ENCODE measurements at regions not wholly inside any gene's neighbourhood (a gene's known extent, or its start where the extent isn't known, plus 50 kb on each side); places are given as distances from the start of the nearest gene placed in this dataset.

DNA sequence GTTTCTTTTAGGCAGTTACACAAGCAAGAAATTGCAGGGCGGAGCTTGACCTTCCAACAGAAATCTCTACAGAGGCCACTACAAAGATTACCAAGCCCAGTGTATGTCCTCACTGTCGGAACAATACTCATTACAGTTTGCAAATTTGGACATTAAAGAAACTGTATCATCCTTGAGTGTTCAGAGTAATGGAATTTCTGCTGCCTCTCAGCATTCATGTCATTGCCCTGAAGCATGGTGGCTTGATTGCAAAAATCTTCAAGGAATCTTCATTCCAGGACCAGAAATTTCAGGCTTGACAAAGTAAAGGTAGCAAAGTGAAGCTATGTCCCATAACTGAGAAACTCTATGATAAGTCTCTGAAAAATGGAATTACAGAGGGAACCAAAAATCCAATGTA lies 134.6 kb upstream of the MAP3K1 start:
- no peak overlapping the region for H3K27ac Mint-ChIP-seq
- H3K36me3 Mint-ChIP-seq: no peaks in the 10 kb centered on the region
- no peak for DNase-seq
- H3K4me3 Mint-ChIP-seq: no peak overlapping the region
- peaks cover 50% of the 10 kb centered on the region for H3K4me1 Mint-ChIP-seq (ENCODE audit: low read depth)
- CTCF ChIA-PET: interaction anchor here (0.7 kb wide), 1 partner anchor 267 kb away, joined by 3 read pairs; no protein-coding TSS in a partner anchor
- intact Hi-C loops (cut with micrococcal nuclease): no loop called here
- POLR2A ChIA-PET: no interaction called here
- H3K27me3 Mint-ChIP-seq: no peaks in the 10 kb centered on the region
- no peaks in the 10 kb centered on the region for H3K9me3 Mint-ChIP-seq

DNA sequence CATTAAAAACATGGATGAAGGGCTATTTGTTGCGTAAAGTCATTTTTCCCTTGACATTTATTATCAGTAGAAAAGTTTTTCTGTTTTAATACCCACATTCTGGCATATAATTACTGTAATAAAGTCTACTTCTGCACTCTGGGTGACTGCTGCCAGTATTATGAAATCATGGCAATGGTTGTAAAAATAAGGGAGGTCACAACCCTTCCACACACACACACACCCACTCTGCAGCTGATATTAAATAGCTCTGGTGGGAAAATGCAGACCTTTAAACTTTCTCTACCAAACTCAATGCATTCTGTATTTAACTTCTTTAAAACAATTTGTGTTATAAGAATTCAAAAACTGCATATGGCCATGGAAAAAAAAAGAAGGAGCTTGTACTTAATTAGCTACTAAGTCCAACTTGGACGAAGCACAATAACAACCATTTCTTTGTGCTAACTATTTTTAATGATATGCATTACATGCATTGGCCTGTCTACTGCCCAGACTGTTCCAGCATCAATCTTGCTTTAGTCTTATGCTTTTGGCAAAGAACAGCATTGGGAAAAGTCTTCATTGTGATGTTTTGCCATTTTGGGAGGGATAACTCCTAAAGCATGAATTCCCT lies 137.6 kb upstream of the MAP3K1 start:
- DNase-seq: no peak
- H3K27me3 Mint-ChIP-seq: no peaks in the 10 kb centered on the region
- no peaks in the 10 kb centered on the region for H3K36me3 Mint-ChIP-seq
- H3K4me3 Mint-ChIP-seq: no peak overlapping the region
- intact Hi-C loops (cut with micrococcal nuclease): no loop called here
- no peak overlapping the region for H3K27ac Mint-ChIP-seq
- POLR2A ChIA-PET: no interaction called here
- H3K9me3 Mint-ChIP-seq: no peaks in the 10 kb centered on the region
- CTCF ChIA-PET: interaction anchor here (1.3 kb wide), 1 partner anchor 161 kb away, joined by 3 read pairs; no protein-coding TSS in a partner anchor
- peaks cover 33% of the 10 kb centered on the region for H3K4me1 Mint-ChIP-seq (ENCODE audit: low read depth)

- DNase-seq: no peak
- POLR2A ChIA-PET: no interaction called here
- CTCF ChIA-PET: no interaction called here
- no peaks in the 10 kb centered on the region for H3K27me3 Mint-ChIP-seq
- intact Hi-C loops (cut with micrococcal nuclease): no loop called here
- H3K4me3 Mint-ChIP-seq: no peak overlapping the region
- no peaks in the 10 kb centered on the region for H3K9me3 Mint-ChIP-seq
- peaks cover 27% of the 10 kb centered on the region for H3K4me1 Mint-ChIP-seq (ENCODE audit: low read depth)
- H3K36me3 Mint-ChIP-seq: no peaks in the 10 kb centered on the region
- H3K27ac Mint-ChIP-seq: no peak overlapping the region
These were observed 139.1 kb upstream of the MAP3K1 start for GRCh38 chr5:56676091-56676768.

- H3K27me3 Mint-ChIP-seq: no peaks in the 10 kb centered on the region
- CTCF ChIA-PET: no interaction called here
- H3K9me3 Mint-ChIP-seq: no peaks in the 10 kb centered on the region
- POLR2A ChIA-PET: no interaction called here
- no peak for DNase-seq
- H3K4me1 Mint-ChIP-seq (ENCODE audit: low read depth): peaks cover 34% of the 10 kb centered on the region
- H3K27ac Mint-ChIP-seq: no peak overlapping the region
- H3K36me3 Mint-ChIP-seq: no peaks in the 10 kb centered on the region
- no peak overlapping the region for H3K4me3 Mint-ChIP-seq
- intact Hi-C loops (cut with micrococcal nuclease): loop anchor here (5.0 kb wide), 1 partner anchor 347 kb away; no protein-coding TSS in a partner anchor
These were observed 140.9 kb upstream of the MAP3K1 start for GRCh38 chr5:56674441-56674840.

GRCh38 chr5:56673171-56673570 lies 142.2 kb upstream of the MAP3K1 start:
- POLR2A ChIA-PET: no interaction called here
- Mint-ChIP-seq H3K9me3 (no peaks in the 10 kb centered on the region), H3K4me1 (ENCODE audit: low read depth) (peaks cover 28% of the 10 kb centered on the region), H3K4me3 (no peak overlapping the region), H3K27ac (no peak overlapping the region), H3K36me3 (no peaks in the 10 kb centered on the region), H3K27me3 (no peaks in the 10 kb centered on the region)
- intact Hi-C loops (cut with micrococcal nuclease): loop anchor here (5.0 kb wide), 1 partner anchor 346 kb away; no protein-coding TSS in a partner anchor
- DNase-seq: no peak
- CTCF ChIA-PET: interaction anchor here (1.1 kb wide), 1 partner anchor 165 kb away, joined by 5 read pairs; no protein-coding TSS in a partner anchor

GRCh38 chr5:56671571-56671970 lies 143.8 kb upstream of the MAP3K1 start:
- no peak overlapping the region for H3K27ac Mint-ChIP-seq
- intact Hi-C loops (cut with micrococcal nuclease): loop anchor here (2.0 to 5.0 kb wide), 2 partner anchors 21 to 344 kb away; no protein-coding TSS in a partner anchor
- CTCF ChIA-PET: no interaction called here

GRCh38 chr5:56670916-56671315 lies 144.4 kb upstream of the MAP3K1 start:
- intact Hi-C loops (cut with micrococcal nuclease): loop anchor here (2.0 to 5.0 kb wide), 2 partner anchors 22 to 344 kb away; no protein-coding TSS in a partner anchor
- ChIA-PET POLR2A (interaction anchor here (1.2 to 1.5 kb wide), 2 partner anchors 16 to 342 kb away, joined by 4 read pairs; no protein-coding TSS in a partner anchor), CTCF (interaction anchor here (1.0 to 1.1 kb wide), 2 partner anchors 17 to 95 kb away, joined by 3 to 4 read pairs; no protein-coding TSS in a partner anchor)
- no peaks in the 10 kb centered on the region for H3K27me3 Mint-ChIP-seq
- H3K4me1 Mint-ChIP-seq (ENCODE audit: low read depth): peaks cover 31% of the 10 kb centered on the region
- H3K4me3 Mint-ChIP-seq: no peak overlapping the region
- H3K27ac Mint-ChIP-seq: no peak overlapping the region
- H3K9me3 Mint-ChIP-seq: no peaks in the 10 kb centered on the region
- H3K36me3 Mint-ChIP-seq: no peaks in the 10 kb centered on the region
- no peak for DNase-seq

More at GRCh38 chr5:56671571-56671970, 143.8 kb upstream of the MAP3K1 start:
- H3K4me3 Mint-ChIP-seq: no peak overlapping the region
- POLR2A ChIA-PET: no interaction called here
- DNase-seq: no peak
- H3K36me3 Mint-ChIP-seq: no peaks in the 10 kb centered on the region
- H3K4me1 Mint-ChIP-seq (ENCODE audit: low read depth): peaks cover 31% of the 10 kb centered on the region
- H3K9me3 Mint-ChIP-seq: no peaks in the 10 kb centered on the region
- no peaks in the 10 kb centered on the region for H3K27me3 Mint-ChIP-seq

DNA sequence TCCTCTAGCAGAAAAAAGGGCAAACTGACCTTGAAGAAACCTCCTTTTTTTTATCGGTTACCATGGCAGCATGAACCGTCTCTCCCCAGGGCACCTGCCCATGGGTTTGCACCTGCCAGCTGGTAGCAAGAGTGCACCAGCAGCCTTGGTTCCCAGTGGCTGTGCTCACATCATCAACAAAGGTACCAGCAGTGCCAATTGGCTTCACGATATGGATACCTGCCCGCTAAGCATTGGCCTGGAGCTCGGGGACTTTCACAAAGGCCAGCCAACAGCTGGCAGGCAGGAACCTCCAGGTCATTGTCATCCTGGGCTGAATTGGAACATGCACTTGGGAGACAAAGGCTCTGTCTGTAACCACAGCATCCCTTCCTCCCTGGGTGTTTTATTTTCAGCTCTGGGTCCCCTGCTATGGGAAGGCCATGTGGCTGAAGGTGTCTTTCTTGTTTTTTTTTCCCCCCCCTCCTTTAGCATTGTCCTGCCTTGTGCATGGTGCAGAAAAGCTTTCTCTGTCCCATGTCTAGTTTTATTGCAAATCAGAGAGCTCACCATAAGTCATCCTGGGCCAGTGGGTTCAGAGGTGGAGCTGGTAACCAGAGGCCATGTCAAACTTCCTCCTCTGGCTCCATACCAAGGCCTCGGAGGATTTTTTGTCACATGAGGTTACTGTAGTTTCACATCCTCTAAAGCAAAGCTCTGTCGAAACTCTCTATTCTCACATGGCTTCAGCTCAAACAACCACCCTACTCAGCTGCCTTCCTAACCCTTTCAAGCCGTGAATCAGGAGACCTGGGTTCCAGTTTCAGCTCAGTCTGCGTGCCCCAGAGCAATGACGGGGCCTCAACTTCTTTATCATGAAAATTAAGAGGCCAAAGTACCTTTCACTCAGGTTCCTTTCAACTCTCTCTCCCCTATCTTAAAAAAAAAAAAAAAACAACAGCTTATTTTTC lies 145.5 kb upstream of the MAP3K1 start:
- peak; percentile 68 for DNase-seq

GRCh38 chr5:56668996-56669395 lies 146.4 kb upstream of the MAP3K1 start:
- no peak overlapping the region for H3K27ac Mint-ChIP-seq
- POLR2A ChIA-PET: no interaction called here
- CTCF ChIA-PET: interaction anchor here (1.3 kb wide), 1 partner anchor 18 kb away, joined by 3 read pairs; no protein-coding TSS in a partner anchor

More for the DNA sequence above, 145.5 kb upstream of the MAP3K1 start:
- Mint-ChIP-seq H3K9me3 (peaks cover 5% of the 10 kb centered on the region), H3K36me3 (no peaks in the 10 kb centered on the region), H3K27me3 (no peaks in the 10 kb centered on the region), H3K4me1 (ENCODE audit: low read depth) (peaks cover 34% of the 10 kb centered on the region), H3K27ac (peak overlapping the region; percentile 26), H3K4me3 (peak overlapping the region; percentile 6)
- intact Hi-C loops (cut with micrococcal nuclease): loop anchor here (2.0 to 5.0 kb wide), 2 partner anchors 23 to 343 kb away; no protein-coding TSS in a partner anchor
- CTCF ChIA-PET: interaction anchor here (0.7 to 1.3 kb wide), 7 partner anchors 9 to 399 kb away, joined by 3 to 4 read pairs (median 3); no protein-coding TSS in a partner anchor
- POLR2A ChIA-PET: interaction anchor here (1.1 to 1.5 kb wide), 4 partner anchors 17 to 341 kb away, joined by 3 to 4 read pairs (median 4); no protein-coding TSS in a partner anchor

GRCh38 chr5:56667692-56668091 lies 147.7 kb upstream of the MAP3K1 start:
- Mint-ChIP-seq H3K27ac (no peak overlapping the region), H3K9me3 (peaks cover 8% of the 10 kb centered on the region), H3K27me3 (no peaks in the 10 kb centered on the region), H3K4me1 (ENCODE audit: low read depth) (peaks cover 30% of the 10 kb centered on the region), H3K36me3 (no peaks in the 10 kb centered on the region), H3K4me3 (no peak overlapping the region)
- ChIA-PET POLR2A (no interaction called here), CTCF (no interaction called here)
- intact Hi-C loops (cut with micrococcal nuclease): no loop called here
- no peak for DNase-seq

More at GRCh38 chr5:56668996-56669395, 146.4 kb upstream of the MAP3K1 start:
- no peak for DNase-seq
- Mint-ChIP-seq H3K36me3 (no peaks in the 10 kb centered on the region), H3K4me3 (no peak overlapping the region), H3K27me3 (no peaks in the 10 kb centered on the region), H3K4me1 (ENCODE audit: low read depth) (peaks cover 34% of the 10 kb centered on the region), H3K9me3 (peaks cover 8% of the 10 kb centered on the region)
- intact Hi-C loops (cut with micrococcal nuclease): no loop called here

DNA sequence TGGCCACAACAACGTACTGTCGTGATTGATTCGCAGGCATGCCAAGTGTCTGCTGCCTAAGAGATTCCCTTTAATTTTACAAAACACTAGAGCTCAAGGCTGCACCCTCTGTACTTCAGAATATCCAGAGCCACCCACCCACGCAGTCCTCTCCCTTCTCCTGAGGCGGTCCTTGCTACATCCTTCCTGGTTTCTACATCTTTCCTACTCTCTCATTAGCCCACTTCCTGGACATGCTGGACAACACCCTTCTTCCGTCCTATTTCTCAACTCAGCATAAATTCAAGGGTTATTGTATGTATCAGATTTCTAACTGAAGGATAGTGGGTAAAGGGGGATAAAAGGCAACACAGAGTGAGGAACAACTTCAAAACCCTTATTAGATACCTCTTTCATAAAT lies 148.4 kb upstream of the MAP3K1 start:
- intact Hi-C loops (cut with micrococcal nuclease): no loop called here
- H3K9me3 Mint-ChIP-seq: peaks cover 8% of the 10 kb centered on the region
- H3K4me3 Mint-ChIP-seq: no peak overlapping the region
- ChIA-PET POLR2A (no interaction called here), CTCF (no interaction called here)
- H3K27me3 Mint-ChIP-seq: no peaks in the 10 kb centered on the region
- H3K4me1 Mint-ChIP-seq (ENCODE audit: low read depth): peaks cover 27% of the 10 kb centered on the region
- H3K36me3 Mint-ChIP-seq: no peaks in the 10 kb centered on the region
- no peak overlapping the region for H3K27ac Mint-ChIP-seq
- DNase-seq: no peak
